Hepatocyte (in vitro differentiated cells): ENCODE measurements at regions not wholly inside any gene's neighbourhood (a gene's known extent, or its start where the extent isn't known, plus 50 kb on each side); places are given as distances from the start of the nearest gene placed in this dataset.

Source experiments
- DNase-seq: peaks from one replicate; pipeline ENCODE4 v3.0.0-alpha.2; 2016; ENCODE audit warnings: low spot score
- H2AFZ ChIP-seq: fragments of 200-600 bp; sonication (generic); 2 replicates; pipeline ENCODE4 v1.6.0; 2016; ENCODE audit warnings: antibody characterized with exemption, mild to moderate bottlenecking
- H3K27ac ChIP-seq: fragments of 200-600 bp; sonication (generic); 2 replicates; pipeline ENCODE4 v1.5.1; 2016; ENCODE audit warnings: mild to moderate bottlenecking
- H3K27me3 ChIP-seq: fragments of 200-600 bp; sonication (generic); 2 replicates; pipeline ENCODE4 v1.6.1; 2016
- H3K36me3 ChIP-seq: fragments of 200-600 bp; sonication (generic); replicated peaks from 2 replicates; pipeline ENCODE4 v1.5.1; 2016; ENCODE audit warnings: low read depth; ENCODE audit not compliant: insufficient read depth
- H3K4me1 ChIP-seq: fragments of 200-600 bp; sonication (generic); 2 replicates; pipeline ENCODE4 v1.5.1; 2016; ENCODE audit warnings: mild to moderate bottlenecking, moderate library complexity; ENCODE audit not compliant: insufficient read depth
- H3K4me2 ChIP-seq: fragments of 200-600 bp; sonication (generic); 2 replicates; pipeline ENCODE4 v1.6.0; 2016
- H3K4me3 ChIP-seq: fragments of 200-600 bp; sonication (generic); 2 replicates; pipeline ENCODE4 v1.5.1; 2016; ENCODE audit warnings: mild to moderate bottlenecking
- H3K79me2 ChIP-seq: fragments of 200-600 bp; sonication (generic); 2 replicates; pipeline ENCODE4 v1.6.0; 2017; ENCODE audit warnings: mild to moderate bottlenecking
- H3K9me2 ChIP-seq: fragments of 200-600 bp; sonication (generic); replicated peaks from 2 replicates; pipeline ENCODE4 v1.6.0; 2017; ENCODE audit warnings: mild to moderate bottlenecking; ENCODE audit not compliant: insufficient read depth
- H3K9me3 ChIP-seq: fragments of 200-600 bp; sonication (generic); 2 replicates; pipeline ENCODE4 v1.5.1; 2016; ENCODE audit warnings: low read depth, mild to moderate bottlenecking
- H4K20me1 ChIP-seq: fragments of 200-600 bp; sonication (generic); 2 replicates; pipeline ENCODE4 v1.6.0; 2016; ENCODE audit warnings: mild to moderate bottlenecking; ENCODE audit not compliant: insufficient read depth, poor library complexity, severe bottlenecking
- EZH2 ChIP-seq: fragments of 200-600 bp; sonication (generic); IDR thresholded peaks from 2 replicates; pipeline ENCODE4 v1.6.1; 2016; ENCODE audit warnings: antibody characterized with exemption, mild to moderate bottlenecking, borderline replicate concordance
- EZH2phosphoT487 ChIP-seq: fragments of 200-600 bp; sonication (generic); IDR thresholded peaks from one replicate; pipeline ENCODE4 v1.6.1; 2018; ENCODE audit warnings: antibody characterized with exemption, mild to moderate bottlenecking, low read depth, moderate library complexity; ENCODE audit not compliant: unreplicated experiment, severe bottlenecking
- WGBS: methylation state at CpG from one replicate; pipeline ENCODE4 v1.1.6; 2016; ENCODE audit warnings: low lambda C conversion rate; ENCODE audit errors: missing lambda C conversion rate; 5-methylcytosine and 5-hydroxymethylcytosine counted together
- TF ChIP-seq, protein P1 (sequence below): fragments of 200-600 bp; sonication (generic); IDR thresholded peaks from 2 replicates; pipeline ENCODE4 v1.5.1; 2016; ENCODE audit warnings: antibody characterized with exemption, mild to moderate bottlenecking; ENCODE audit not compliant: poor library complexity

GRCh38 chr10:111836064-111836463, 347.5 kb downstream of the GPAM start:
- Histone ChIP-seq H4K20me1 (no peaks in the 10 kb centered on the region), H3K27ac (no peak overlapping the region), H2AFZ (no peak overlapping the region), H3K4me1 (no peaks in the 10 kb centered on the region), H3K4me2 (no peak overlapping the region), H3K9me3 (no peaks in the 10 kb centered on the region), H3K27me3 (no peaks in the 10 kb centered on the region), H3K9me2 (no peaks in the 10 kb centered on the region), H3K36me3 (no peaks in the 10 kb centered on the region), H3K4me3 (no peak overlapping the region), H3K79me2 (no peaks in the 10 kb centered on the region)
- no peak for TF ChIP-seq EZH2
- DNase-seq, result no peak
- WGBS, result 67% methylated on average over 1 of the region's 1 CpG

DNA sequence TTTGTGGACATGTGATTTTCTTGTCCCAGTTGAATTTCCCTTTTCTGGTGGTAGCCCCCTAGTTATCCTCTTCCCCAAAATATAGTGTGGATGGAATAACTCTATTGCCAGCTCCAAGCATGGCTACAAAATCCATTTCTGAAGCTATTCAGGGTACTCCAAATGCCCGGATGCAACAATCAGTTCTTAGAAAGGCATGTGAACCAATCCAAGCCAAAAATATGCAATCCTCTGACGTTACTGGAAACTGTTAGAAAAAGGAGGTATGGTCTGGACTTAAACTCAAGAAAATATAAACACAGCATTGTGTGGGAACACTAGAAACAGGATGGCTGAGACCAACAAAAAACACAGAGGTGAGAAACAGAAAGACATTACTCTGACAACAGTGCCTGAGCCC, 347.0 kb downstream of the GPAM start:
- Histone ChIP-seq H3K4me2 (no peak overlapping the region), H3K4me3 (no peak overlapping the region), H4K20me1 (no peaks in the 10 kb centered on the region), H3K79me2 (no peaks in the 10 kb centered on the region), H2AFZ (no peak overlapping the region), H3K9me3 (no peaks in the 10 kb centered on the region), H3K36me3 (no peaks in the 10 kb centered on the region), H3K27ac (no peak overlapping the region), H3K4me1 (no peaks in the 10 kb centered on the region), H3K27me3 (no peaks in the 10 kb centered on the region), H3K9me2 (no peaks in the 10 kb centered on the region)
- 56% methylated on average over 2 of the region's 2 CpGs for WGBS
- no peak for TF ChIP-seq EZH2phosphoT487
- no peak for DNase-seq

- 84% methylated on average over 2 of the region's 2 CpGs for WGBS
- Histone ChIP-seq H3K4me3 (no peak overlapping the region), H3K9me2 (no peaks in the 10 kb centered on the region)
Observed at GRCh38 chr10:111837086-111837485, 346.5 kb downstream of the GPAM start.

GRCh38 chr10:111837985-111838384, 345.6 kb downstream of the GPAM start:
- Histone ChIP-seq H3K27me3 (no peaks in the 10 kb centered on the region), H3K4me1 (no peaks in the 10 kb centered on the region), H3K79me2 (no peaks in the 10 kb centered on the region), H3K4me2 (no peak overlapping the region), H3K36me3 (no peaks in the 10 kb centered on the region), H4K20me1 (no peaks in the 10 kb centered on the region), H3K9me2 (no peaks in the 10 kb centered on the region), H3K27ac (no peak overlapping the region), H2AFZ (no peak overlapping the region), H3K4me3 (no peak overlapping the region), H3K9me3 (no peaks in the 10 kb centered on the region)
- TF ChIP-seq EZH2phosphoT487 (no peak), EZH2 (no peak)
- TF ChIP-seq, protein P1, sequence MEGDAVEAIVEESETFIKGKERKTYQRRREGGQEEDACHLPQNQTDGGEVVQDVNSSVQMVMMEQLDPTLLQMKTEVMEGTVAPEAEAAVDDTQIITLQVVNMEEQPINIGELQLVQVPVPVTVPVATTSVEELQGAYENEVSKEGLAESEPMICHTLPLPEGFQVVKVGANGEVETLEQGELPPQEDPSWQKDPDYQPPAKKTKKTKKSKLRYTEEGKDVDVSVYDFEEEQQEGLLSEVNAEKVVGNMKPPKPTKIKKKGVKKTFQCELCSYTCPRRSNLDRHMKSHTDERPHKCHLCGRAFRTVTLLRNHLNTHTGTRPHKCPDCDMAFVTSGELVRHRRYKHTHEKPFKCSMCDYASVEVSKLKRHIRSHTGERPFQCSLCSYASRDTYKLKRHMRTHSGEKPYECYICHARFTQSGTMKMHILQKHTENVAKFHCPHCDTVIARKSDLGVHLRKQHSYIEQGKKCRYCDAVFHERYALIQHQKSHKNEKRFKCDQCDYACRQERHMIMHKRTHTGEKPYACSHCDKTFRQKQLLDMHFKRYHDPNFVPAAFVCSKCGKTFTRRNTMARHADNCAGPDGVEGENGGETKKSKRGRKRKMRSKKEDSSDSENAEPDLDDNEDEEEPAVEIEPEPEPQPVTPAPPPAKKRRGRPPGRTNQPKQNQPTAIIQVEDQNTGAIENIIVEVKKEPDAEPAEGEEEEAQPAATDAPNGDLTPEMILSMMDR, result no peak
- no peak for DNase-seq
- 72% methylated on average over 2 of the region's 2 CpGs for WGBS

More at GRCh38 chr10:111837086-111837485, 346.5 kb downstream of the GPAM start:
- Histone ChIP-seq H2AFZ (no peak overlapping the region), H3K27ac (no peak overlapping the region), H4K20me1 (no peaks in the 10 kb centered on the region), H3K9me3 (no peaks in the 10 kb centered on the region), H3K4me2 (no peak overlapping the region), H3K79me2 (no peaks in the 10 kb centered on the region), H3K27me3 (no peaks in the 10 kb centered on the region), H3K4me1 (no peaks in the 10 kb centered on the region), H3K36me3 (no peaks in the 10 kb centered on the region)
- TF ChIP-seq EZH2phosphoT487 (no peak), EZH2 (no peak)
- TF ChIP-seq, protein P1, result no peak
- no peak for DNase-seq

GRCh38 chr10:111840546-111840945, 343.0 kb downstream of the GPAM start:
- no peaks in the 10 kb centered on the region for H3K9me2 ChIP-seq
- H3K4me2 ChIP-seq, result no peak overlapping the region
- H3K27me3 ChIP-seq, result no peaks in the 10 kb centered on the region
- no peak for DNase-seq
- no peaks in the 10 kb centered on the region for H4K20me1 ChIP-seq
- TF ChIP-seq EZH2 (no peak), EZH2phosphoT487 (no peak)
- TF ChIP-seq, protein P1, result no peak
- H3K79me2 ChIP-seq, result no peaks in the 10 kb centered on the region
- no peaks in the 10 kb centered on the region for H3K36me3 ChIP-seq
- no peak overlapping the region for H2AFZ ChIP-seq
- H3K4me3 ChIP-seq, result no peak overlapping the region
- no peaks in the 10 kb centered on the region for H3K9me3 ChIP-seq
- H3K27ac ChIP-seq, result no peak overlapping the region
- H3K4me1 ChIP-seq, result no peaks in the 10 kb centered on the region
